ENCODE measurements at regions not wholly inside any gene's neighbourhood (a gene's known extent, or its start where the extent isn't known, plus 50 kb on each side); places are given as distances from the start of the nearest gene placed in this dataset.

DNA sequence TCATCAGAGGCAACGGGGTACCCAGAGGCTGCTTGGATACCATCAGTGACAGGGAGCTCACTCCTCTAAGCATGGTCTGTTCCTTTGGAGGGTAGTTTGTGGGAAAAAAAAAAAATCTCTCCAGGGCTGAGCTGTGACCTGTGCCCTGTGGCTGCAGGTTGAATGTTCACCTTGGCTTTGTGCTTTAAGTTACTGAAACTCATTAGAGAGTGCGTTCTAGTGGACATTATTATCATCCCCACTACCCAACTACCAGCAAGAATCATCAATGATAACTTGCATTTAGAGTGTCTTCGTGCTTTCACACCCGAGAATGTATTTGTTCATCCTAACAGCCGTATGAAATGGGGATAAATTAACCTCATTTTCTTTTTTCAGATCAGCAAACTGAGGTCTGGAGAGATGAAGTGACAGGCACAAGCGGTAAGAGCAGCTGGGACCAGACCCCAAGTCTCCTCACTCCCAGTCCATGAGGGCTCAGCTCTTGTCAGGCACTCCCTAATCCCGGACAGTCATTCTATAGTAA lies 157.5 kb upstream of the MYCN start:
- Mint-ChIP-seq H3K4me1 (no peaks in the 10 kb centered on the region; the same call in 2 of the 3 replicates), H3K27me3 (ENCODE audit: insufficient read depth, low read depth, poor library complexity) (peaks cover 5% of the 10 kb centered on the region)

More for the DNA sequence above, 157.5 kb upstream of the MYCN start:
- Mint-ChIP-seq H3K9me3 (no peaks in the 10 kb centered on the region), H3K27ac (no peak overlapping the region), H3K36me3 (ENCODE audit: low read depth) (no peaks in the 10 kb centered on the region), H3K4me3 (no peak overlapping the region)
- Histone ChIP-seq H3K4me3 (no peak overlapping the region), H3K27me3 (ENCODE audit: insufficient read depth) (no peaks in the 10 kb centered on the region), H3K9me2 (ENCODE audit: insufficient read depth) (0 out of 2 replicates have a peak, but pooled peaks cover 4% of the 10 kb centered on the region), H3K27ac (ENCODE audit: low read depth) (no peak overlapping the region), H3K36me3 (ENCODE audit: insufficient read depth) (no peaks in the 10 kb centered on the region), H3K4me2 (no peak overlapping the region), H3F3A (replicated peaks; ENCODE audit: low read depth) (no peaks in the 10 kb centered on the region), H4K20me1 (replicated peaks; ENCODE audit: insufficient read depth) (no peaks in the 10 kb centered on the region), H3K4me1 (ENCODE audit: insufficient read depth) (no peaks in the 10 kb centered on the region), H3K79me2 (replicated peaks; ENCODE audit: insufficient read depth) (no peaks in the 10 kb centered on the region), H2AFZ (no peak overlapping the region)
- ATAC-seq (no peak), DNase-seq (ENCODE audit: low spot score) (no peak)
- TF ChIP-seq, protein P1, sequence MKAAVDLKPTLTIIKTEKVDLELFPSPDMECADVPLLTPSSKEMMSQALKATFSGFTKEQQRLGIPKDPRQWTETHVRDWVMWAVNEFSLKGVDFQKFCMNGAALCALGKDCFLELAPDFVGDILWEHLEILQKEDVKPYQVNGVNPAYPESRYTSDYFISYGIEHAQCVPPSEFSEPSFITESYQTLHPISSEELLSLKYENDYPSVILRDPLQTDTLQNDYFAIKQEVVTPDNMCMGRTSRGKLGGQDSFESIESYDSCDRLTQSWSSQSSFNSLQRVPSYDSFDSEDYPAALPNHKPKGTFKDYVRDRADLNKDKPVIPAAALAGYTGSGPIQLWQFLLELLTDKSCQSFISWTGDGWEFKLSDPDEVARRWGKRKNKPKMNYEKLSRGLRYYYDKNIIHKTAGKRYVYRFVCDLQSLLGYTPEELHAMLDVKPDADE (IDR thresholded peaks at IDR 0.05) = no peak
- no peak for TF ChIP-seq EZH2 (IDR thresholded peaks at IDR 0.05; ENCODE audit: low read depth, unreplicated experiment)
- no peak for TF ChIP-seq JUNB (IDR thresholded peaks at IDR 0.05; ENCODE audit: unreplicated experiment)
- no peak for TF ChIP-seq EZH2phosphoT487 (IDR thresholded peaks at IDR 0.05; ENCODE audit: unreplicated experiment)
- TF ChIP-seq, protein P2, sequence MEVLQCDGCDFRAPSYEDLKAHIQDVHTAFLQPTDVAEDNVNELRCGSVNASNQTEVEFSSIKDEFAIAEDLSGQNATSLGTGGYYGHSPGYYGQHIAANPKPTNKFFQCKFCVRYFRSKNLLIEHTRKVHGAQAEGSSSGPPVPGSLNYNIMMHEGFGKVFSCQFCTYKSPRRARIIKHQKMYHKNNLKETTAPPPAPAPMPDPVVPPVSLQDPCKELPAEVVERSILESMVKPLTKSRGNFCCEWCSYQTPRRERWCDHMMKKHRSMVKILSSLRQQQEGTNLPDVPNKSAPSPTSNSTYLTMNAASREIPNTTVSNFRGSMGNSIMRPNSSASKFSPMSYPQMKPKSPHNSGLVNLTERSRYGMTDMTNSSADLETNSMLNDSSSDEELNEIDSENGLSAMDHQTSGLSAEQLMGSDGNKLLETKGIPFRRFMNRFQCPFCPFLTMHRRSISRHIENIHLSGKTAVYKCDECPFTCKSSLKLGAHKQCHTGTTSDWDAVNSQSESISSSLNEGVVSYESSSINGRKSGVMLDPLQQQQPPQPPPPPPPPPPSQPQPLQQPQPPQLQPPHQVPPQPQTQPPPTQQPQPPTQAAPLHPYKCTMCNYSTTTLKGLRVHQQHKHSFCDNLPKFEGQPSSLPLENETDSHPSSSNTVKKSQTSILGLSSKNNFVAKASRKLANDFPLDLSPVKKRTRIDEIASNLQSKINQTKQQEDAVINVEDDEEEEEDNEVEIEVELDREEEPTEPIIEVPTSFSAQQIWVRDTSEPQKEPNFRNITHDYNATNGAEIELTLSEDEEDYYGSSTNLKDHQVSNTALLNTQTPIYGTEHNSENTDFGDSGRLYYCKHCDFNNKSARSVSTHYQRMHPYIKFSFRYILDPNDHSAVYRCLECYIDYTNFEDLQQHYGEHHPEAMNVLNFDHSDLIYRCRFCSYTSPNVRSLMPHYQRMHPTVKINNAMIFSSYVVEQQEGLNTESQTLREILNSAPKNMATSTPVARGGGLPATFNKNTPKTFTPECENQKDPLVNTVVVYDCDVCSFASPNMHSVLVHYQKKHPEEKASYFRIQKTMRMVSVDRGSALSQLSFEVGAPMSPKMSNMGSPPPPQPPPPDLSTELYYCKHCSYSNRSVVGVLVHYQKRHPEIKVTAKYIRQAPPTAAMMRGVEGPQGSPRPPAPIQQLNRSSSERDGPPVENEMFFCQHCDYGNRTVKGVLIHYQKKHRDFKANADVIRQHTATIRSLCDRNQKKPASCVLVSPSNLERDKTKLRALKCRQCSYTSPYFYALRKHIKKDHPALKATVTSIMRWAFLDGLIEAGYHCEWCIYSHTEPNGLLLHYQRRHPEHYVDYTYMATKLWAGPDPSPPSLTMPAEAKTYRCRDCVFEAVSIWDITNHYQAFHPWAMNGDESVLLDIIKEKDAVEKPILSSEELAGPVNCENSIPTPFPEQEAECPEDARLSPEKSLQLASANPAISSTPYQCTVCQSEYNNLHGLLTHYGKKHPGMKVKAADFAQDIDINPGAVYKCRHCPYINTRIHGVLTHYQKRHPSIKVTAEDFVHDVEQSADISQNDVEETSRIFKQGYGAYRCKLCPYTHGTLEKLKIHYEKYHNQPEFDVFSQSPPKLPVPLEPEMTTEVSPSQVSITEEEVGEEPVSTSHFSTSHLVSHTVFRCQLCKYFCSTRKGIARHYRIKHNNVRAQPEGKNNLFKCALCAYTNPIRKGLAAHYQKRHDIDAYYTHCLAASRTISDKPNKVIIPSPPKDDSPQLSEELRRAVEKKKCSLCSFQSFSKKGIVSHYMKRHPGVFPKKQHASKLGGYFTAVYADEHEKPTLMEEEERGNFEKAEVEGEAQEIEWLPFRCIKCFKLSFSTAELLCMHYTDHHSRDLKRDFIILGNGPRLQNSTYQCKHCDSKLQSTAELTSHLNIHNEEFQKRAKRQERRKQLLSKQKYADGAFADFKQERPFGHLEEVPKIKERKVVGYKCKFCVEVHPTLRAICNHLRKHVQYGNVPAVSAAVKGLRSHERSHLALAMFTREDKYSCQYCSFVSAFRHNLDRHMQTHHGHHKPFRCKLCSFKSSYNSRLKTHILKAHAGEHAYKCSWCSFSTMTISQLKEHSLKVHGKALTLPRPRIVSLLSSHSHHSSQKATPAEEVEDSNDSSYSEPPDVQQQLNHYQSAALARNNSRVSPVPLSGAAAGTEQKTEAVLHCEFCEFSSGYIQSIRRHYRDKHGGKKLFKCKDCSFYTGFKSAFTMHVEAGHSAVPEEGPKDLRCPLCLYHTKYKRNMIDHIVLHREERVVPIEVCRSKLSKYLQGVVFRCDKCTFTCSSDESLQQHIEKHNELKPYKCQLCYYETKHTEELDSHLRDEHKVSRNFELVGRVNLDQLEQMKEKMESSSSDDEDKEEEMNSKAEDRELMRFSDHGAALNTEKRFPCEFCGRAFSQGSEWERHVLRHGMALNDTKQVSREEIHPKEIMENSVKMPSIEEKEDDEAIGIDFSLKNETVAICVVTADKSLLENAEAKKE (CRISPR knock-in tag; IDR thresholded peaks at IDR 0.05) = no peak

All from GM23338 (cell line).